Left renal pelvis (tissue), 4 donors: ENCODE measurements at regions not wholly inside any gene's neighbourhood (a gene's known extent, or its start where the extent isn't known, plus 50 kb on each side); places are given as distances from the start of the nearest gene placed in this dataset.
A peak's percentile ranks its signal among the peaks of the same experiment; 100 is the strongest.

Source experiments
- DNase-seq, 4 donors: peaks; one replicate each; pipeline ENCODE4 v3.0.0-alpha.2; 2013; ENCODE audit warnings: low read depth in 4 of 4, low spot score in 3 of 4

GRCh38 chr10:10527861-10528562 is 489.7 kb upstream of the CELF2 start:
- DNase-seq = no peak

GRCh38 chr10:10528563-10528910 is 489.1 kb upstream of the CELF2 start:
- no peak for DNase-seq

- DNase-seq = no peak
Observed at GRCh38 chr10:10530313-10530712, 487.4 kb upstream of the CELF2 start.

GRCh38 chr10:10532236-10532635 is 485.4 kb upstream of the CELF2 start:
- DNase-seq = no peak

GRCh38 chr10:10532826-10533225 is 484.8 kb upstream of the CELF2 start:
- DNase-seq = no peak

GRCh38 chr10:10533437-10533836 is 484.2 kb upstream of the CELF2 start:
- DNase-seq = no peak

- no peak for DNase-seq
Observed at GRCh38 chr10:10538326-10538725, 479.3 kb upstream of the CELF2 start.

- no peak for DNase-seq
Observed at GRCh38 chr10:10540398-10540797, 477.3 kb upstream of the CELF2 start.

GRCh38 chr10:10542477-10542876 is 475.2 kb upstream of the CELF2 start:
- DNase-seq = no peak

- DNase-seq = no peak
Observed at GRCh38 chr10:10544890-10545289, 472.8 kb upstream of the CELF2 start.

- DNase-seq = no peak
Observed at GRCh38 chr10:10545771-10546170, 471.9 kb upstream of the CELF2 start.

GRCh38 chr10:10551596-10552301 is 465.9 kb upstream of the CELF2 start:
- peak in 1 of 4 donors; percentile 5 for DNase-seq

GRCh38 chr10:10552948-10553347 is 464.7 kb upstream of the CELF2 start:
- DNase-seq = no peak

GRCh38 chr10:10564081-10564794 is 453.4 kb upstream of the CELF2 start:
- no peak for DNase-seq

GRCh38 chr10:10576937-10577336 is 440.7 kb upstream of the CELF2 start:
- DNase-seq = no peak

GRCh38 chr10:10579709-10580108 is 438.0 kb upstream of the CELF2 start:
- DNase-seq = no peak

GRCh38 chr10:10584161-10584560 is 433.5 kb upstream of the CELF2 start:
- DNase-seq = no peak

GRCh38 chr10:10587744-10588393 is 429.8 kb upstream of the CELF2 start:
- DNase-seq = no peak

- no peak for DNase-seq
Observed at GRCh38 chr10:10589540-10590303, 427.9 kb upstream of the CELF2 start.

- DNase-seq = no peak
Observed at GRCh38 chr10:10591715-10592341, 425.8 kb upstream of the CELF2 start.
